HFFc6 (cell line): ENCODE measurements at regions not wholly inside any gene's neighbourhood (a gene's known extent, or its start where the extent isn't known, plus 50 kb on each side); places are given as distances from the start of the nearest gene placed in this dataset.

Experiments used
- DNase-seq: peaks from one replicate; pipeline ENCODE4 v3.0.0-alpha.2; 2018
- H3K27ac Mint-ChIP-seq: 2 replicates; pipeline ENCODE4 v1.8.0; 2020; ENCODE audit warnings: mild to moderate bottlenecking, mixed read lengths
- H3K27me3 Mint-ChIP-seq: 2 replicates; pipeline ENCODE4 v1.8.0; 2021; ENCODE audit warnings: mild to moderate bottlenecking, moderate library complexity, mixed read lengths; ENCODE audit not compliant: insufficient read depth
- H3K36me3 Mint-ChIP-seq: 2 replicates; pipeline ENCODE4 v1.8.0; 2021; ENCODE audit warnings: low read depth, mixed read lengths
- H3K4me1 Mint-ChIP-seq: 2 replicates; pipeline ENCODE4 v1.8.0; 2020; ENCODE audit warnings: low read depth, mixed read lengths
- H3K4me3 Mint-ChIP-seq: 2 replicates; pipeline ENCODE4 v1.8.0; 2020; ENCODE audit warnings: mild to moderate bottlenecking, moderate library complexity, mixed read lengths
- H3K9me3 Mint-ChIP-seq: 2 replicates; pipeline ENCODE4 v1.8.0; 2020; ENCODE audit warnings: mild to moderate bottlenecking, mixed read lengths
- CTCF ChIP-seq: fragments of 200-600 bp; sonication (generic); IDR thresholded peaks from 2 replicates; pipeline ENCODE4 v1.5.0; 2021; ENCODE audit warnings: antibody characterized with exemption, mild to moderate bottlenecking

- DNase-seq: peak; percentile 63
- H3K27me3 Mint-ChIP-seq: peaks cover 5% of the 10 kb centered on the region
- no peaks in the 10 kb centered on the region for H3K9me3 Mint-ChIP-seq
- TF ChIP-seq CTCF: peak; percentile 98
- H3K4me3 Mint-ChIP-seq: no peak overlapping the region; the same call in 1 of the 2 replicates
- H3K36me3 Mint-ChIP-seq: no peaks in the 10 kb centered on the region; the same call in 1 of the 2 replicates
- no peak overlapping the region for H3K27ac Mint-ChIP-seq
- peaks cover 17% of the 10 kb centered on the region for H3K4me1 Mint-ChIP-seq
Measured at GRCh38 chr2:234550511-234551107, 53.7 kb upstream of the ARL4C start.

GRCh38 chr2:234550056-234550455, 53.2 kb upstream of the ARL4C start:
- no peak for TF ChIP-seq CTCF
- H3K4me3 Mint-ChIP-seq: no peak overlapping the region
- no peaks in the 10 kb centered on the region for H3K9me3 Mint-ChIP-seq

GRCh38 chr2:234548695-234549420, 52.0 kb upstream of the ARL4C start:
- no peaks in the 10 kb centered on the region for H3K36me3 Mint-ChIP-seq
- peaks cover 17% of the 10 kb centered on the region for H3K4me1 Mint-ChIP-seq
- DNase-seq: no peak
- H3K27ac Mint-ChIP-seq: no peak overlapping the region
- no peak overlapping the region for H3K4me3 Mint-ChIP-seq
- H3K9me3 Mint-ChIP-seq: no peaks in the 10 kb centered on the region
- peaks cover 8% of the 10 kb centered on the region for H3K27me3 Mint-ChIP-seq
- TF ChIP-seq CTCF: no peak

More at GRCh38 chr2:234550056-234550455, 53.2 kb upstream of the ARL4C start:
- DNase-seq: no peak
- Mint-ChIP-seq H3K27me3 (peaks cover 5% of the 10 kb centered on the region), H3K27ac (no peak overlapping the region), H3K36me3 (no peaks in the 10 kb centered on the region; the same call in 1 of the 2 replicates), H3K4me1 (peaks cover 17% of the 10 kb centered on the region)

- H3K27ac Mint-ChIP-seq: no peak overlapping the region
- no peaks in the 10 kb centered on the region for H3K9me3 Mint-ChIP-seq
- peaks cover 10% of the 10 kb centered on the region for H3K27me3 Mint-ChIP-seq
- H3K4me3 Mint-ChIP-seq: no peak overlapping the region
- no peaks in the 10 kb centered on the region for H3K36me3 Mint-ChIP-seq
- no peak for TF ChIP-seq CTCF
- H3K4me1 Mint-ChIP-seq: peaks cover 17% of the 10 kb centered on the region
- DNase-seq: no peak
Measured at GRCh38 chr2:234546770-234547169, 49.9 kb upstream of the ARL4C start.
